ENCODE measurements at regions not wholly inside any gene's neighbourhood (a gene's known extent, or its start where the extent isn't known, plus 50 kb on each side); places are given as distances from the start of the nearest gene placed in this dataset.
"Not testable (repeated sequence)": the region's sequence is repeated elsewhere in the genome, so short reads cannot be mapped to it uniquely, and the experiment has no call there.

GRCh38 chr6:50539447-50539846 lies 173.9 kb upstream of the TFAP2D start:
- H3K27ac ChIP-seq (ENCODE audit: low read depth, low read length): no peak overlapping the region
- Mint-ChIP-seq H3K36me3 (no peaks in the 10 kb centered on the region), H3K9me3 (peaks cover 0 to 9% (median 5%) of the 10 kb centered on the region in 8 donors), H3K4me3 (no peak overlapping the region), H3K27me3 (no peaks in the 10 kb centered on the region), H3K4me1 (no peaks in the 10 kb centered on the region), H3K27ac (no peak overlapping the region)
- H3K27me3 ChIP-seq (ENCODE audit: insufficient read depth, low read length): no peaks in the 10 kb centered on the region
- H3K36me3 ChIP-seq (ENCODE audit: insufficient read depth, low read length): no peaks in the 10 kb centered on the region
- POLR2A ChIA-PET (ENCODE audit: partially characterized antibody): no interaction called here
- DNase-seq: no peak
- H3K4me1 ChIP-seq (ENCODE audit: insufficient read depth, low read length): no peaks in the 10 kb centered on the region
- no peaks in the 10 kb centered on the region for H3K9me3 ChIP-seq (ENCODE audit: control insufficient read depth in 1 of 2, low read length in 2 of 2)
- no peak overlapping the region for H3K4me3 ChIP-seq (ENCODE audit: low read length in 2 of 2)
- intact Hi-C loops (cut with micrococcal nuclease): no loop called here
- CTCF ChIA-PET (ENCODE audit: partially characterized antibody): no interaction called here

- Histone ChIP-seq H3K4me3 (ENCODE audit: low read length in 2 of 2) (no peak overlapping the region), H3K4me1 (ENCODE audit: insufficient read depth, low read length) (no peaks in the 10 kb centered on the region), H3K27ac (ENCODE audit: low read depth, low read length) (no peak overlapping the region), H3K9me3 (ENCODE audit: control insufficient read depth in 1 of 2, low read length in 2 of 2) (no peaks in the 10 kb centered on the region), H3K36me3 (ENCODE audit: insufficient read depth, low read length) (no peaks in the 10 kb centered on the region), H3K27me3 (ENCODE audit: insufficient read depth, low read length) (no peaks in the 10 kb centered on the region)
- ChIA-PET CTCF (ENCODE audit: partially characterized antibody) (no interaction called here), POLR2A (ENCODE audit: partially characterized antibody) (no interaction called here)
- intact Hi-C loops (cut with micrococcal nuclease): no loop called here
- H3K9me3 Mint-ChIP-seq: peaks cover 2 to 12% (median 5%) of the 10 kb centered on the region in 8 donors
- H3K27me3 Mint-ChIP-seq: no peaks in the 10 kb centered on the region
- H3K4me1 Mint-ChIP-seq: no peaks in the 10 kb centered on the region
- H3K4me3 Mint-ChIP-seq: no peak overlapping the region
- no peaks in the 10 kb centered on the region for H3K36me3 Mint-ChIP-seq
- no peak for DNase-seq
- no peak overlapping the region for H3K27ac Mint-ChIP-seq
These were observed 171.4 kb upstream of the TFAP2D start for GRCh38 chr6:50541941-50542340.

DNA sequence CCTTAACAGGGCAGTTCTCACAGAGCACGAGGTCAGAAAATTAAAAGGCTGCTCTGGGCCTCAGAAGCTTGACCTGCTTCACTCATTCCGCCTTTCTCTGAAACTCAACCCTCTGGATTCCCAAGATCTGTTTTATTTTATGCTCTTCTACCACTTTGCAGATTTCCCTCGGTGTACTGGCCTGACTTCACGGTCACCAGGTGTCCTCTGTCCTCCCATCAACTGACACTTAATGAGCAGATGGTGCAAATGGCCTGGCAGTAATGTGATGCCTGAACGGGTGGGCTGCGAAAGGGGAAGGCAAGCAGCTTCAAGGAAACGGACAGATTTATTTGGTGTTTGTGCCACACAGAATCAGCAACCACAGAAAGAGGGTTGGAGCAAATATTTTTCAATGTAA lies 169.7 kb upstream of the TFAP2D start:
- Histone ChIP-seq H3K4me3 (ENCODE audit: low read length in 2 of 2) (no peak overlapping the region), H3K36me3 (ENCODE audit: insufficient read depth, low read length) (no peaks in the 10 kb centered on the region), H3K4me1 (ENCODE audit: insufficient read depth, low read length) (no peaks in the 10 kb centered on the region), H3K27ac (ENCODE audit: low read depth, low read length) (no peak overlapping the region), H3K27me3 (ENCODE audit: insufficient read depth, low read length) (no peaks in the 10 kb centered on the region), H3K9me3 (ENCODE audit: control insufficient read depth in 1 of 2, low read length in 2 of 2) (no peaks in the 10 kb centered on the region)
- Mint-ChIP-seq H3K4me1 (no peaks in the 10 kb centered on the region), H3K36me3 (no peaks in the 10 kb centered on the region), H3K9me3 (peaks cover 2 to 16% (median 6%) of the 10 kb centered on the region in 8 donors), H3K4me3 (no peak overlapping the region), H3K27ac (no peak overlapping the region), H3K27me3 (no peaks in the 10 kb centered on the region)
- POLR2A ChIA-PET (ENCODE audit: partially characterized antibody): no interaction called here
- intact Hi-C loops (cut with micrococcal nuclease): no loop called here
- CTCF ChIA-PET (ENCODE audit: partially characterized antibody): no interaction called here
- no peak for DNase-seq

GRCh38 chr6:50549026-50549425 lies 164.3 kb upstream of the TFAP2D start:
- H3K9me3 Mint-ChIP-seq: peaks cover 0 to 11% (median 4%) of the 10 kb centered on the region in 8 donors
- no peak for DNase-seq
- Histone ChIP-seq H3K4me3 (ENCODE audit: low read length in 2 of 2) (no peak overlapping the region), H3K27me3 (ENCODE audit: insufficient read depth, low read length) (no peaks in the 10 kb centered on the region), H3K4me1 (ENCODE audit: insufficient read depth, low read length) (no peaks in the 10 kb centered on the region), H3K36me3 (ENCODE audit: insufficient read depth, low read length) (no peaks in the 10 kb centered on the region), H3K9me3 (ENCODE audit: control insufficient read depth in 1 of 2, low read length in 2 of 2) (no peaks in the 10 kb centered on the region), H3K27ac (ENCODE audit: low read depth, low read length) (no peak overlapping the region)
- no peak overlapping the region for H3K4me3 Mint-ChIP-seq
- H3K4me1 Mint-ChIP-seq: no peaks in the 10 kb centered on the region
- CTCF ChIA-PET (ENCODE audit: partially characterized antibody): no interaction called here
- no peak overlapping the region for H3K27ac Mint-ChIP-seq
- no peaks in the 10 kb centered on the region for H3K27me3 Mint-ChIP-seq
- POLR2A ChIA-PET (ENCODE audit: partially characterized antibody): no interaction called here
- intact Hi-C loops (cut with micrococcal nuclease): no loop called here
- no peaks in the 10 kb centered on the region for H3K36me3 Mint-ChIP-seq

GRCh38 chr6:50549475-50549874 lies 163.9 kb upstream of the TFAP2D start:
- Mint-ChIP-seq H3K36me3 (no peaks in the 10 kb centered on the region), H3K4me1 (no peaks in the 10 kb centered on the region), H3K4me3 (no peak overlapping the region), H3K27ac (no peak overlapping the region), H3K27me3 (no peaks in the 10 kb centered on the region), H3K9me3 (peaks cover 0 to 12% (median 4%) of the 10 kb centered on the region in 8 donors)
- ChIA-PET POLR2A (ENCODE audit: partially characterized antibody) (no interaction called here), CTCF (ENCODE audit: partially characterized antibody) (no interaction called here)
- H3K4me1 ChIP-seq (ENCODE audit: insufficient read depth, low read length): no peaks in the 10 kb centered on the region
- H3K27ac ChIP-seq (ENCODE audit: low read depth, low read length): no peak overlapping the region
- H3K27me3 ChIP-seq (ENCODE audit: insufficient read depth, low read length): no peaks in the 10 kb centered on the region
- intact Hi-C loops (cut with micrococcal nuclease): no loop called here
- no peaks in the 10 kb centered on the region for H3K36me3 ChIP-seq (ENCODE audit: insufficient read depth, low read length)
- H3K9me3 ChIP-seq (ENCODE audit: control insufficient read depth in 1 of 2, low read length in 2 of 2): no peaks in the 10 kb centered on the region
- DNase-seq: no peak
- no peak overlapping the region for H3K4me3 ChIP-seq (ENCODE audit: low read length in 2 of 2)

DNA sequence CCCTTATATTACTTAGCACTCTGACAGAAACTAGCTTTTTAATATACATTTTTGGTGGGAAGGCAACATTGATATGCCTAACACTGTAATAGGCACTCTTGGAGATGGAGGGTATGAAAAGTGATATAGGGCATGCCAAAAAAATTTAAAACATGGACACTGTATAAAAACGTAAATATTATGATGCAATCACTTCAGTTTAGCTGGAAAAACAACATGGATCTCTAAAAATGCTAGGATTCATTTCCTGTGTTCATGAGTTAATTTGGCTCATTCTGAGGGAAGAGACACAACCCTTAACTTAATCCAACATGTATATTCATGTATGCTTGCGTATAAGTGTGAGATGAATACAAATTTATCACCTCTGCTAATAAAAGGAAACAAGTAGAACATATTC lies 157.3 kb upstream of the TFAP2D start:
- Mint-ChIP-seq H3K27ac (no peak overlapping the region), H3K36me3 (no peaks in the 10 kb centered on the region), H3K9me3 (peaks cover 0 to 9% (median 1%) of the 10 kb centered on the region in 8 donors), H3K27me3 (no peaks in the 10 kb centered on the region), H3K4me1 (no peaks in the 10 kb centered on the region), H3K4me3 (no peak overlapping the region)
- Histone ChIP-seq H3K36me3 (ENCODE audit: insufficient read depth, low read length) (no peaks in the 10 kb centered on the region), H3K4me1 (ENCODE audit: insufficient read depth, low read length) (no peaks in the 10 kb centered on the region), H3K9me3 (ENCODE audit: control insufficient read depth in 1 of 2, low read length in 2 of 2) (no peaks in the 10 kb centered on the region), H3K27me3 (ENCODE audit: insufficient read depth, low read length) (no peaks in the 10 kb centered on the region), H3K27ac (ENCODE audit: low read depth, low read length) (no peak overlapping the region), H3K4me3 (ENCODE audit: low read length in 2 of 2) (no peak overlapping the region)
- intact Hi-C loops (cut with micrococcal nuclease): no loop called here
- POLR2A ChIA-PET (ENCODE audit: partially characterized antibody): no interaction called here
- CTCF ChIA-PET (ENCODE audit: partially characterized antibody): no interaction called here
- no peak for DNase-seq

- no peak overlapping the region for H3K4me3 Mint-ChIP-seq
These were observed 148.3 kb upstream of the TFAP2D start for GRCh38 chr6:50565004-50565403.

GRCh38 chr6:50571230-50571629 lies 142.1 kb upstream of the TFAP2D start:
- DNase-seq; H3K27me3 ChIP-seq (ENCODE audit: insufficient read depth, low read length); H3K36me3 ChIP-seq (ENCODE audit: insufficient read depth, low read length); H3K27me3 Mint-ChIP-seq; H3K27ac Mint-ChIP-seq; H3K4me1 Mint-ChIP-seq; H3K4me3 ChIP-seq (ENCODE audit: low read length in 2 of 2); intact Hi-C loops (cut with micrococcal nuclease); H3K4me3 Mint-ChIP-seq; POLR2A ChIA-PET (ENCODE audit: partially characterized antibody); H3K36me3 Mint-ChIP-seq; H3K27ac ChIP-seq (ENCODE audit: low read depth, low read length); H3K4me1 ChIP-seq (ENCODE audit: insufficient read depth, low read length); H3K9me3 ChIP-seq (ENCODE audit: control insufficient read depth in 1 of 2, low read length in 2 of 2); CTCF ChIA-PET (ENCODE audit: partially characterized antibody): not testable (repeated sequence)
- peaks cover 3 to 14% (median 6%) of the 10 kb centered on the region in 8 donors for H3K9me3 Mint-ChIP-seq

More at GRCh38 chr6:50565004-50565403, 148.3 kb upstream of the TFAP2D start:
- H3K27ac ChIP-seq (ENCODE audit: low read depth, low read length): no peak overlapping the region
- intact Hi-C loops (cut with micrococcal nuclease): no loop called here
- H3K27me3 ChIP-seq (ENCODE audit: insufficient read depth, low read length): no peaks in the 10 kb centered on the region
- DNase-seq: no peak
- no peaks in the 10 kb centered on the region for H3K36me3 ChIP-seq (ENCODE audit: insufficient read depth, low read length)
- Mint-ChIP-seq H3K9me3 (peaks cover 0 to 5% (median 2%) of the 10 kb centered on the region in 8 donors), H3K27me3 (no peaks in the 10 kb centered on the region), H3K27ac (no peak overlapping the region), H3K36me3 (no peaks in the 10 kb centered on the region), H3K4me1 (no peaks in the 10 kb centered on the region)
- H3K4me3 ChIP-seq (ENCODE audit: low read length in 2 of 2): no peak overlapping the region
- no peaks in the 10 kb centered on the region for H3K4me1 ChIP-seq (ENCODE audit: insufficient read depth, low read length)
- CTCF ChIA-PET (ENCODE audit: partially characterized antibody): no interaction called here
- H3K9me3 ChIP-seq (ENCODE audit: control insufficient read depth in 1 of 2, low read length in 2 of 2): no peaks in the 10 kb centered on the region
- POLR2A ChIA-PET (ENCODE audit: partially characterized antibody): no interaction called here
